Liver (tissue), 8 donors: ENCODE measurements at regions not wholly inside any gene's neighbourhood (a gene's known extent, or its start where the extent isn't known, plus 50 kb on each side); places are given as distances from the start of the nearest gene placed in this dataset.

Source experiments
- DNase-seq: peaks from one replicate; pipeline ENCODE4 v3.0.0-alpha.2; 2017; ENCODE audit warnings: low spot score
- H3K27ac ChIP-seq, 2 donors: one replicate each; pipeline ENCODE4 v1.7.0; 2013; ENCODE audit warnings: inconsistent platforms in 2 of 2, low read length in 2 of 2, control low read depth in 1 of 2, low read depth in 1 of 2, mild to moderate bottlenecking in 1 of 2
- H3K27me3 ChIP-seq, 4 donors: one replicate each; pipeline versions ENCODE4 v1.6.1 to v1.7.0; 2013; ENCODE audit warnings: low read length in 3 of 4, inconsistent platforms in 1 of 4, mild to moderate bottlenecking in 1 of 4, moderate library complexity in 1 of 4; ENCODE audit not compliant: control insufficient read depth in 4 of 4, insufficient read depth in 4 of 4
- H3K36me3 ChIP-seq, 4 donors: one replicate each; pipeline versions ENCODE4 v1.6.1 to v1.7.0; 2013; ENCODE audit warnings: low read length in 3 of 4, mild to moderate bottlenecking in 3 of 4, low read depth in 1 of 4, moderate library complexity in 1 of 4; ENCODE audit not compliant: control insufficient read depth in 4 of 4, insufficient read depth in 3 of 4
- H3K4me1 ChIP-seq, 4 donors: one replicate each; pipeline versions ENCODE4 v1.6.1 to v1.7.0; 2013; ENCODE audit warnings: low read length in 3 of 4, mild to moderate bottlenecking in 3 of 4, moderate library complexity in 1 of 4; ENCODE audit not compliant: control insufficient read depth in 4 of 4, insufficient read depth in 4 of 4
- H3K4me3 ChIP-seq, 3 donors: one replicate each; pipeline versions ENCODE4 v1.6.1 to v1.7.0; 2013; ENCODE audit warnings: low read length in 3 of 3, control low read depth in 1 of 3, low read depth in 1 of 3, mild to moderate bottlenecking in 1 of 3
- H3K9ac ChIP-seq, 2 donors: one replicate each; pipeline ENCODE4 v1.7.0; 2013; ENCODE audit warnings: low read length in 2 of 2, mild to moderate bottlenecking in 2 of 2, moderate library complexity in 2 of 2, control low read depth in 1 of 2, low read depth in 1 of 2
- H3K9me3 ChIP-seq, 4 donors: one replicate each; pipeline versions ENCODE4 v1.6.1 to v1.7.0; 2013; ENCODE audit warnings: low read length in 3 of 4; ENCODE audit not compliant: control insufficient read depth in 4 of 4
- ATF3 ChIP-seq: IDR thresholded peaks from 2 replicates; pipeline ENCODE4 v1.6.1; 2016; ENCODE audit warnings: antibody characterized with exemption
- CTCF ChIP-seq: fragments of 150-350 bp; IDR thresholded peaks from 2 replicates; pipeline ENCODE4 v1.5.1; 2017; ENCODE audit warnings: improper control_type of control experiment, low read depth, low read length; ENCODE audit not compliant: missing input control
- EGR1 ChIP-seq, 2 donors: IDR thresholded peaks; 2 replicates each; pipeline ENCODE4 v1.6.1; 2016 to 2018; ENCODE audit warnings: antibody characterized with exemption in 2 of 2, low read depth in 2 of 2
- FOXA1 ChIP-seq: IDR thresholded peaks from 2 replicates; pipeline ENCODE4 v1.6.1; 2016; ENCODE audit warnings: antibody characterized with exemption
- FOXA2 ChIP-seq: IDR thresholded peaks from 2 replicates; pipeline ENCODE4 v1.6.1; 2016; ENCODE audit warnings: antibody characterized with exemption
- GABPA ChIP-seq, 2 donors: IDR thresholded peaks in 1 of 2; conservative IDR thresholded peaks in 1 of 2; 2 replicates each; pipeline ENCODE4 v1.6.1; 2016; ENCODE audit warnings: antibody characterized with exemption in 2 of 2, mild to moderate bottlenecking in 1 of 2, moderate library complexity in 1 of 2
- HNF4A ChIP-seq, 2 donors: conservative IDR thresholded peaks; 2 replicates each; pipeline ENCODE4 v1.6.1; 2016; ENCODE audit warnings: antibody characterized with exemption in 2 of 2, mild to moderate bottlenecking in 2 of 2
- HNF4G ChIP-seq: IDR thresholded peaks from 2 replicates; pipeline ENCODE4 v1.6.1; 2016; ENCODE audit warnings: antibody characterized with exemption
- JUND ChIP-seq, 2 donors: IDR thresholded peaks; 2 replicates each; pipeline ENCODE4 v1.6.1; 2016; ENCODE audit warnings: antibody characterized with exemption in 2 of 2
- MAX ChIP-seq: IDR thresholded peaks from 2 replicates; pipeline ENCODE4 v1.6.1; 2016; ENCODE audit warnings: antibody characterized with exemption
- NR2F2 ChIP-seq: IDR thresholded peaks from 2 replicates; pipeline ENCODE4 v1.6.1; 2016; ENCODE audit warnings: antibody characterized with exemption
- RAD21 ChIP-seq, 2 donors: IDR thresholded peaks; 2 replicates each; pipeline ENCODE4 v1.6.1; 2016; ENCODE audit warnings: antibody characterized with exemption in 2 of 2, mild to moderate bottlenecking in 2 of 2
- REST ChIP-seq: IDR thresholded peaks from 2 replicates; pipeline ENCODE4 v1.6.1; 2016; ENCODE audit warnings: antibody characterized with exemption, mild to moderate bottlenecking
- RXRA ChIP-seq, 2 donors: IDR thresholded peaks; 2 replicates each; pipeline ENCODE4 v1.6.1; 2017 to 2018; ENCODE audit warnings: antibody characterized with exemption in 2 of 2, mild to moderate bottlenecking in 1 of 2
- SP1 ChIP-seq: IDR thresholded peaks from 2 replicates; pipeline ENCODE4 v1.6.1; 2018; ENCODE audit warnings: antibody characterized with exemption, mild to moderate bottlenecking
- TAF1 ChIP-seq: conservative IDR thresholded peaks from 2 replicates; pipeline ENCODE4 v1.6.1; 2016; ENCODE audit warnings: antibody characterized with exemption, mild to moderate bottlenecking
- YY1 ChIP-seq: IDR thresholded peaks from 2 replicates; pipeline ENCODE4 v1.6.1; 2016; ENCODE audit warnings: antibody characterized with exemption, mild to moderate bottlenecking
- ZBTB33 ChIP-seq: IDR thresholded peaks from 2 replicates; pipeline ENCODE4 v1.6.1; 2016; ENCODE audit warnings: antibody characterized with exemption
- WGBS: extraction: QIAGEN DNeasy Blood & Tissue Kit; methylation state at CpG from one replicate; pipeline ENCODE4 v1.1.7; 2013; 5-methylcytosine and 5-hydroxymethylcytosine counted together
- donor health status: healthy.
- donor health status: healthy.
- donor health status: healthy.
- donor health status: healthy.
- donor health status: healthy.

GRCh38 chr10:78393094-78393493, 359.4 kb downstream of the RPS24 start:
- H3K9me3 ChIP-seq: no peaks in the 10 kb centered on the region
- DNase-seq: no peak
- no peaks in the 10 kb centered on the region for H3K27me3 ChIP-seq
- no peaks in the 10 kb centered on the region for H3K36me3 ChIP-seq
- H3K4me1 ChIP-seq: no peaks in the 10 kb centered on the region
- TF ChIP-seq HNF4A (conservative IDR thresholded peaks at IDR 0.05): no peak
- TF ChIP-seq JUND (IDR thresholded peaks at IDR 0.05): no peak
- no peak for TF ChIP-seq TAF1
- no peak for TF ChIP-seq GABPA (IDR thresholded peaks at IDR 0.05 in 1 of 2, conservative IDR thresholded peaks at IDR 0.05 in 1 of 2)
- no peak for TF ChIP-seq RXRA (IDR thresholded peaks at IDR 0.05)
- TF ChIP-seq REST: no peak
- no peak for TF ChIP-seq FOXA2
- TF ChIP-seq MAX: no peak
- TF ChIP-seq YY1: no peak
- TF ChIP-seq CTCF: no peak
- TF ChIP-seq SP1: no peak
- no peak for TF ChIP-seq EGR1 (IDR thresholded peaks at IDR 0.05; ENCODE audit: low read depth in 2 of 2)
- no peak for TF ChIP-seq RAD21 (IDR thresholded peaks at IDR 0.05)
- no peak for TF ChIP-seq ZBTB33
- no peak for TF ChIP-seq NR2F2
- no peak for TF ChIP-seq FOXA1
- TF ChIP-seq ATF3: no peak
- no peak for TF ChIP-seq HNF4G
- H3K27ac ChIP-seq: no peak overlapping the region
- no peak overlapping the region for H3K4me3 ChIP-seq
- H3K9ac ChIP-seq: no peak overlapping the region

GRCh38 chr10:78394047-78394446, 360.4 kb downstream of the RPS24 start:
- H3K27ac ChIP-seq: no peak overlapping the region
- no peak overlapping the region for H3K4me3 ChIP-seq
- H3K27me3 ChIP-seq: no peaks in the 10 kb centered on the region
- WGBS: 93% methylated on average over 4 of the region's 4 CpGs
- H3K9me3 ChIP-seq: no peaks in the 10 kb centered on the region
- no peak for DNase-seq
- H3K4me1 ChIP-seq: no peaks in the 10 kb centered on the region
- no peaks in the 10 kb centered on the region for H3K36me3 ChIP-seq
- no peak overlapping the region for H3K9ac ChIP-seq
- TF ChIP-seq RAD21 (IDR thresholded peaks at IDR 0.05) (no peak), TAF1 (no peak), SP1 (no peak), JUND (IDR thresholded peaks at IDR 0.05) (no peak), REST (no peak), YY1 (no peak), ZBTB33 (no peak), RXRA (IDR thresholded peaks at IDR 0.05) (no peak), MAX (no peak), HNF4G (no peak), NR2F2 (no peak), GABPA (IDR thresholded peaks at IDR 0.05 in 1 of 2, conservative IDR thresholded peaks at IDR 0.05 in 1 of 2) (no peak), ATF3 (no peak)
